ENCODE measurements at regions not wholly inside any gene's neighbourhood (a gene's known extent, or its start where the extent isn't known, plus 50 kb on each side); places are given as distances from the start of the nearest gene placed in this dataset.

- TF ChIP-seq GLIS3 (CRISPR knock-in tag; IDR thresholded peaks at IDR 0.05) (no peak), ZFP3 (CRISPR knock-in tag; IDR thresholded peaks at IDR 0.05) (no peak), ISL1 (CRISPR knock-in tag; IDR thresholded peaks at IDR 0.05) (no peak), TOX (CRISPR knock-in tag; IDR thresholded peaks at IDR 0.05; ENCODE audit: borderline replicate concordance) (no peak), TSHZ2 (CRISPR knock-in tag; IDR thresholded peaks at IDR 0.05) (no peak), TCF4 (CRISPR knock-in tag; IDR thresholded peaks at IDR 0.05; ENCODE audit: borderline replicate concordance) (no peak), ZNF565 (CRISPR knock-in tag; conservative IDR thresholded peaks at IDR 0.05; ENCODE audit: low read depth) (no peak)
- ATAC-seq, result no peak
These were observed 418.4 kb upstream of the SGCD start for GRCh38 chr5:155908543-155908942.

GRCh38 chr5:155912291-155912690 is 414.7 kb upstream of the SGCD start:
- TF ChIP-seq GLIS3 (CRISPR knock-in tag; IDR thresholded peaks at IDR 0.05) (no peak), ZFP3 (CRISPR knock-in tag; IDR thresholded peaks at IDR 0.05) (no peak), TSHZ2 (CRISPR knock-in tag; IDR thresholded peaks at IDR 0.05) (no peak), SNAI2 (CRISPR knock-in tag; IDR thresholded peaks at IDR 0.05) (no peak), TCF4 (CRISPR knock-in tag; IDR thresholded peaks at IDR 0.05; ENCODE audit: borderline replicate concordance) (no peak), CREB5 (CRISPR knock-in tag; IDR thresholded peaks at IDR 0.05; ENCODE audit: low read depth) (no peak), ESRRG (CRISPR knock-in tag; IDR thresholded peaks at IDR 0.05) (no peak), ZFP30 (CRISPR knock-in tag; IDR thresholded peaks at IDR 0.05) (no peak), PATZ1 (CRISPR knock-in tag; IDR thresholded peaks at IDR 0.05; ENCODE audit: borderline replicate concordance) (no peak), ARNTL (CRISPR knock-in tag; IDR thresholded peaks at IDR 0.05; ENCODE audit: borderline replicate concordance, low read depth) (no peak), BACH2 (CRISPR knock-in tag; IDR thresholded peaks at IDR 0.05; ENCODE audit: borderline replicate concordance) (no peak), RARB (CRISPR knock-in tag; IDR thresholded peaks at IDR 0.05) (no peak)
- ATAC-seq, result no peak

- TF ChIP-seq TOX (CRISPR knock-in tag; IDR thresholded peaks at IDR 0.05; ENCODE audit: borderline replicate concordance) (no peak), TSHZ2 (CRISPR knock-in tag; IDR thresholded peaks at IDR 0.05) (no peak), ZFP3 (CRISPR knock-in tag; IDR thresholded peaks at IDR 0.05) (no peak), OSR1 (CRISPR knock-in tag; IDR thresholded peaks at IDR 0.05) (no peak)
These were observed 412.2 kb upstream of the SGCD start for GRCh38 chr5:155914766-155915165.

More at GRCh38 chr5:155914766-155915165, 412.2 kb upstream of the SGCD start:
- no peak for ATAC-seq

Measured in SK-N-SH treated with all-trans-retinoic acid at 6 μM for 48 hours (cell line).